ENCODE measurements at regions not wholly inside any gene's neighbourhood (a gene's known extent, or its start where the extent isn't known, plus 50 kb on each side); places are given as distances from the start of the nearest gene placed in this dataset.

DNA sequence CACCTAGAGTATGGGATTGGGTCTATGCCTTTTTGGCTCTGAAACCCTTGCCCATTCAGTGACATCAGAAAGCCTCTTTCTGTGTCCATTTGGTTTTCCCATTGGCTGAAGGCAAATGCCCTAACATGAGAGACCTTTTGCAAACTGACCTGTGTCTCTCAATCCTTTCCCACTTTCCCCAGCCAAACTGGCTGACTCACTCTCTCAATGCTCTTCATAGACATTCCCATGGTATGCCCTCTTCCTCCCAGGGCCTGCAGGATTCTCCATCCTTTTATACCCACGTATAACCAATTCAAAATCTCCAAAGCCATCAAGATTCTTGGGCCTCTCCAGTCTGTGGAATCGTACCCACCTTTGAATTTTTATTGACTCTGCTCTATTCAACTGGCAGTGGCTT lies 563.3 kb downstream of the GATA3 start:
- Histone ChIP-seq H2BK12ac (ENCODE audit: low read length) (no peak overlapping the region), H2BK120ac (ENCODE audit: low read depth, low read length) (no peak overlapping the region), H3K27me3 (ENCODE audit: control insufficient read depth in 3 of 3, insufficient read depth in 3 of 3, low read depth in 1 of 3, low read length in 3 of 3) (no peaks in the 10 kb centered on the region), H3K27ac (replicated peaks; ENCODE audit: low read length) (no peak overlapping the region), H3K4me2 (ENCODE audit: insufficient read depth, low read length, poor library complexity, severe bottlenecking) (no peak overlapping the region), H4K8ac (ENCODE audit: low read depth, low read length) (no peak overlapping the region), H2AFZ (ENCODE audit: low read length) (no peak overlapping the region), H3K36me3 (replicated peaks in 1 of 2; ENCODE audit: control insufficient read depth in 2 of 2, insufficient read depth in 2 of 2, low read length in 2 of 2) (no peaks in the 10 kb centered on the region), H3K9ac (ENCODE audit: low read depth, low read length, poor library complexity) (no peak overlapping the region), H3K79me1 (ENCODE audit: low read depth, low read length) (no peaks in the 10 kb centered on the region), H3K9me3 (replicated peaks in 1 of 2; ENCODE audit: control insufficient read depth in 2 of 2, insufficient read depth in 1 of 2, low read depth in 1 of 2, low read length in 2 of 2) (no peaks in the 10 kb centered on the region), H3K14ac (ENCODE audit: low read length) (no peak overlapping the region), H3K4ac (ENCODE audit: low read length) (no peak overlapping the region), H3K4me1 (ENCODE audit: control insufficient read depth in 2 of 2, insufficient read depth in 1 of 2, low read depth in 1 of 2, low read length in 2 of 2) (no peaks in the 10 kb centered on the region), H4K91ac (ENCODE audit: low read depth, low read length, poor library complexity) (no peak overlapping the region), H3K4me3 (ENCODE audit: low read length in 2 of 2) (no peak overlapping the region), H2BK15ac (ENCODE audit: low read length) (no peak overlapping the region), H2BK5ac (ENCODE audit: low read length) (no peak overlapping the region), H3K23ac (ENCODE audit: low read depth, low read length, poor library complexity) (no peak overlapping the region), H2AK5ac (ENCODE audit: low read depth, low read length) (no peak overlapping the region), H3K18ac (ENCODE audit: low read length) (no peak overlapping the region)
- WGBS, 2 donors (ENCODE audit: extremely low coverage in 2 of 2, insufficient read length in 2 of 2, insufficient replicate concordance in 1 of 2) = no CpG with 5 or more reads among the region's 2 CpGs
- no peak for DNase-seq (ENCODE audit: low spot score)

GRCh38 chr10:8618834-8619233 lies 564.3 kb downstream of the GATA3 start:
- Histone ChIP-seq H3K79me1 (ENCODE audit: low read depth, low read length) (no peaks in the 10 kb centered on the region), H2AK5ac (ENCODE audit: low read depth, low read length) (no peak overlapping the region), H3K9me3 (replicated peaks in 1 of 2; ENCODE audit: control insufficient read depth in 2 of 2, insufficient read depth in 1 of 2, low read depth in 1 of 2, low read length in 2 of 2) (no peaks in the 10 kb centered on the region), H3K27ac (replicated peaks; ENCODE audit: low read length) (no peak overlapping the region), H2BK12ac (ENCODE audit: low read length) (no peak overlapping the region), H3K4me3 (ENCODE audit: low read length in 2 of 2) (no peak overlapping the region), H3K14ac (ENCODE audit: low read length) (no peak overlapping the region), H3K18ac (ENCODE audit: low read length) (no peak overlapping the region), H3K4me1 (ENCODE audit: control insufficient read depth in 2 of 2, insufficient read depth in 1 of 2, low read depth in 1 of 2, low read length in 2 of 2) (no peaks in the 10 kb centered on the region), H3K27me3 (ENCODE audit: control insufficient read depth in 3 of 3, insufficient read depth in 3 of 3, low read depth in 1 of 3, low read length in 3 of 3) (no peaks in the 10 kb centered on the region), H3K36me3 (replicated peaks in 1 of 2; ENCODE audit: control insufficient read depth in 2 of 2, insufficient read depth in 2 of 2, low read length in 2 of 2) (no peaks in the 10 kb centered on the region), H3K23ac (ENCODE audit: low read depth, low read length, poor library complexity) (no peak overlapping the region), H4K8ac (ENCODE audit: low read depth, low read length) (no peak overlapping the region), H3K4ac (ENCODE audit: low read length) (no peak overlapping the region), H2BK15ac (ENCODE audit: low read length) (no peak overlapping the region), H2AFZ (ENCODE audit: low read length) (no peak overlapping the region), H2BK120ac (ENCODE audit: low read depth, low read length) (no peak overlapping the region), H3K9ac (ENCODE audit: low read depth, low read length, poor library complexity) (no peak overlapping the region), H3K4me2 (ENCODE audit: insufficient read depth, low read length, poor library complexity, severe bottlenecking) (no peak overlapping the region), H4K91ac (ENCODE audit: low read depth, low read length, poor library complexity) (no peak overlapping the region), H2BK5ac (ENCODE audit: low read length) (no peak overlapping the region)
- no CpG with 5 or more reads among the region's 4 CpGs for WGBS, 2 donors (ENCODE audit: extremely low coverage in 2 of 2, insufficient read length in 2 of 2, insufficient replicate concordance in 1 of 2)
- DNase-seq (ENCODE audit: low spot score) = no peak

- Histone ChIP-seq H2BK15ac (ENCODE audit: low read length) (no peak overlapping the region), H3K79me1 (ENCODE audit: low read depth, low read length) (no peaks in the 10 kb centered on the region)
- WGBS, 2 donors (ENCODE audit: extremely low coverage in 2 of 2, insufficient read length in 2 of 2, insufficient replicate concordance in 1 of 2) = no CpG with 5 or more reads among the region's 5 CpGs
Measured at GRCh38 chr10:8628351-8628750, 573.9 kb downstream of the GATA3 start.

GRCh38 chr10:8633909-8634308 lies 579.4 kb downstream of the GATA3 start:
- WGBS, 2 donors (ENCODE audit: extremely low coverage in 2 of 2, insufficient read length in 2 of 2, insufficient replicate concordance in 1 of 2) = no CpG with 5 or more reads among the region's 1 CpG
- H3K27me3 ChIP-seq (ENCODE audit: control insufficient read depth in 3 of 3, insufficient read depth in 3 of 3, low read depth in 1 of 3, low read length in 3 of 3) = no peaks in the 10 kb centered on the region
- DNase-seq (ENCODE audit: low spot score) = no peak
- H2AK5ac ChIP-seq (ENCODE audit: low read depth, low read length) = no peak overlapping the region
- H2AFZ ChIP-seq (ENCODE audit: low read length) = no peak overlapping the region
- H2BK120ac ChIP-seq (ENCODE audit: low read depth, low read length) = no peak overlapping the region
- no peak overlapping the region for H3K9ac ChIP-seq (ENCODE audit: low read depth, low read length, poor library complexity)
- no peak overlapping the region for H3K4me2 ChIP-seq (ENCODE audit: insufficient read depth, low read length, poor library complexity, severe bottlenecking)
- no peak overlapping the region for H3K14ac ChIP-seq (ENCODE audit: low read length)
- no peaks in the 10 kb centered on the region for H3K4me1 ChIP-seq (ENCODE audit: control insufficient read depth in 2 of 2, insufficient read depth in 1 of 2, low read depth in 1 of 2, low read length in 2 of 2)
- H3K9me3 ChIP-seq (replicated peaks in 1 of 2; ENCODE audit: control insufficient read depth in 2 of 2, insufficient read depth in 1 of 2, low read depth in 1 of 2, low read length in 2 of 2) = no peaks in the 10 kb centered on the region
- no peak overlapping the region for H4K8ac ChIP-seq (ENCODE audit: low read depth, low read length)
- H3K23ac ChIP-seq (ENCODE audit: low read depth, low read length, poor library complexity) = no peak overlapping the region
- no peak overlapping the region for H3K18ac ChIP-seq (ENCODE audit: low read length)
- no peak overlapping the region for H4K91ac ChIP-seq (ENCODE audit: low read depth, low read length, poor library complexity)
- no peak overlapping the region for H2BK15ac ChIP-seq (ENCODE audit: low read length)
- H2BK12ac ChIP-seq (ENCODE audit: low read length) = no peak overlapping the region
- no peaks in the 10 kb centered on the region for H3K36me3 ChIP-seq (replicated peaks in 1 of 2; ENCODE audit: control insufficient read depth in 2 of 2, insufficient read depth in 2 of 2, low read length in 2 of 2)
- H3K27ac ChIP-seq (replicated peaks; ENCODE audit: low read length) = no peak overlapping the region
- H2BK5ac ChIP-seq (ENCODE audit: low read length) = no peak overlapping the region
- no peak overlapping the region for H3K4me3 ChIP-seq (ENCODE audit: low read length in 2 of 2)
- H3K4ac ChIP-seq (ENCODE audit: low read length) = no peak overlapping the region
- no peaks in the 10 kb centered on the region for H3K79me1 ChIP-seq (ENCODE audit: low read depth, low read length)

More at GRCh38 chr10:8628351-8628750, 573.9 kb downstream of the GATA3 start:
- Histone ChIP-seq H3K9me3 (replicated peaks in 1 of 2; ENCODE audit: control insufficient read depth in 2 of 2, insufficient read depth in 1 of 2, low read depth in 1 of 2, low read length in 2 of 2) (no peaks in the 10 kb centered on the region), H2AFZ (ENCODE audit: low read length) (no peak overlapping the region), H4K8ac (ENCODE audit: low read depth, low read length) (no peak overlapping the region), H3K4me3 (ENCODE audit: low read length in 2 of 2) (no peak overlapping the region), H3K27me3 (ENCODE audit: control insufficient read depth in 3 of 3, insufficient read depth in 3 of 3, low read depth in 1 of 3, low read length in 3 of 3) (no peaks in the 10 kb centered on the region), H2BK12ac (ENCODE audit: low read length) (no peak overlapping the region), H2AK5ac (ENCODE audit: low read depth, low read length) (no peak overlapping the region), H2BK5ac (ENCODE audit: low read length) (no peak overlapping the region), H3K27ac (replicated peaks; ENCODE audit: low read length) (no peak overlapping the region), H3K4me1 (ENCODE audit: control insufficient read depth in 2 of 2, insufficient read depth in 1 of 2, low read depth in 1 of 2, low read length in 2 of 2) (no peaks in the 10 kb centered on the region), H2BK120ac (ENCODE audit: low read depth, low read length) (no peak overlapping the region), H3K23ac (ENCODE audit: low read depth, low read length, poor library complexity) (no peak overlapping the region), H3K36me3 (replicated peaks in 1 of 2; ENCODE audit: control insufficient read depth in 2 of 2, insufficient read depth in 2 of 2, low read length in 2 of 2) (no peaks in the 10 kb centered on the region), H3K4ac (ENCODE audit: low read length) (no peak overlapping the region), H4K91ac (ENCODE audit: low read depth, low read length, poor library complexity) (no peak overlapping the region), H3K9ac (ENCODE audit: low read depth, low read length, poor library complexity) (no peak overlapping the region), H3K4me2 (ENCODE audit: insufficient read depth, low read length, poor library complexity, severe bottlenecking) (no peak overlapping the region), H3K14ac (ENCODE audit: low read length) (no peak overlapping the region), H3K18ac (ENCODE audit: low read length) (no peak overlapping the region)
- DNase-seq (ENCODE audit: low spot score) = no peak

All from neuronal stem cell (in vitro differentiated cells).